ENCODE measurements at regions not wholly inside any gene's neighbourhood (a gene's known extent, or its start where the extent isn't known, plus 50 kb on each side); places are given as distances from the start of the nearest gene placed in this dataset.
A peak's percentile ranks its signal among the peaks of the same experiment; 100 is the strongest.

DNA sequence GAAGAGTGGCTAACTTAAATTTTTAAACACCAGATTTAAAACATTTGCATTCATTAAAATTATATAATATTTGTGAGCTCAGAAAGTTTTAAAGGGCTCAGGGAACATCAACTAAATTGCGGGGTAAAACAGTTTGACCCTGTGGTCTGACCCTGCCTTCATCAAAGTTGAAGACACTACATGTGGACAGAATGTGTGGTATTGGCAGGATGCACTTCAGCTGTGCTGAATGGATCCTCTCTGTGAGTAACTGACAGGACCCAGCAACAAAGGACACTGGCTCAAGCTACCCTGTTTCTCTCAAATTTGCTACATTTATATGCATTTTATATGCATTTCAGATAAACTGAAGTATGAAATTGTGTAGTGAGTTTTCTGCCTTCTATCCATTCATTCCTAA lies 288.5 kb downstream of the ZNF608 start:
- no peak for DNase-seq

DNA sequence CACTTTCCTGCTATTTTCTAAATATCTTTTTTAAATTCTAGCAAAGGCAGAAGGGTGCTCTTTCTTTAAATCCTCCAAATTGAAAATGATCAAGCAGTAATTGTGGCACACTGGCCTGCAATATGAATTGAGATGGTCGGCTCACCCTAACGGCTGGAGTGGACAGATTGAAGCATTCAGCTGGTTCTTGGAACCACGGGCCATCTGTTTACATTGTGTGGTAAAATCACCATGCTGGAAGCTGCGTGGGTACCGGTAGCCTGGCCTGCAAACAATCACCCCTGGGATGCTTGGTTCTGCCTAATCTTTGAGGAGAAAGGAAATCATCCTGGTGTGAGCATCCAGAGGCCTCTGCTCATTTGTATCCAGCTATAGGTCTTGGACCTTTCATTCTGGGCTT lies 289.3 kb downstream of the ZNF608 start:
- DNase-seq: no peak

DNA sequence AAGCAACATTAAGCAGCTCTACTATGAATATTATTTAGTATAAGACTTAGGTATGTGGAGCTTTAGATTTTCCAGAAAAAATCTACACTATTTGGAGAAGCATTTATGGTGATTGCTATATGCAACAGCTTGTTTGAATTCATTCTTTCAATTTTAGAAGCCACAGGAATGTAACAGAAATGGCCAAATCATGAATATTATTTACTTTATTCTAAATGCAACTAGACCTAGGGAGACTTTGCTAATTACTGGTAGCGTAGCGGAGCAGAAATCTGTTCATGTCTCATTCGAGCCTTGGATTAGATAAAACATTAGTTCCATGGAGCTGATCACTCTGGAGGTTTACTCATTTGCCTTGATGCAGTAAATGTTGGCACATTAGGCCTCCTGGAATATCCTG lies 290.2 kb downstream of the ZNF608 start:
- no peak for DNase-seq

DNA sequence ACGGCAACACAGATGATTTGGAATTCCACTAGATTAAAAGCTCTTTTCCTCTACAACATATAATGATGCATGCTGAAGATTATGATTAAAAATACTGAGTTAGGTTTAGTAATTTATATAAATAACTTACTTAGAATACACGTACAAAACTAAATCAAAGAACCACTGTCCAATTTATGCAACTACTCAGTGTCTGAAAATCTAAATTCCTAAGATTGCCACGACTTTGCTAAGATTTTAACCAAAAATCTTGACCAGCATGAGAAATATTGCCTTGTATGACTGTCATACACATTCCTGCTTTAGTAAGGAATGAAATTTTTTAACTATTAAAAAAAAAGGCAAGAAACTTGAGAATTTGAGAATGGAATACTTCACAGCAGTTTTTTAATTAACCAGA lies 292.4 kb downstream of the ZNF608 start:
- no peak for DNase-seq

DNA sequence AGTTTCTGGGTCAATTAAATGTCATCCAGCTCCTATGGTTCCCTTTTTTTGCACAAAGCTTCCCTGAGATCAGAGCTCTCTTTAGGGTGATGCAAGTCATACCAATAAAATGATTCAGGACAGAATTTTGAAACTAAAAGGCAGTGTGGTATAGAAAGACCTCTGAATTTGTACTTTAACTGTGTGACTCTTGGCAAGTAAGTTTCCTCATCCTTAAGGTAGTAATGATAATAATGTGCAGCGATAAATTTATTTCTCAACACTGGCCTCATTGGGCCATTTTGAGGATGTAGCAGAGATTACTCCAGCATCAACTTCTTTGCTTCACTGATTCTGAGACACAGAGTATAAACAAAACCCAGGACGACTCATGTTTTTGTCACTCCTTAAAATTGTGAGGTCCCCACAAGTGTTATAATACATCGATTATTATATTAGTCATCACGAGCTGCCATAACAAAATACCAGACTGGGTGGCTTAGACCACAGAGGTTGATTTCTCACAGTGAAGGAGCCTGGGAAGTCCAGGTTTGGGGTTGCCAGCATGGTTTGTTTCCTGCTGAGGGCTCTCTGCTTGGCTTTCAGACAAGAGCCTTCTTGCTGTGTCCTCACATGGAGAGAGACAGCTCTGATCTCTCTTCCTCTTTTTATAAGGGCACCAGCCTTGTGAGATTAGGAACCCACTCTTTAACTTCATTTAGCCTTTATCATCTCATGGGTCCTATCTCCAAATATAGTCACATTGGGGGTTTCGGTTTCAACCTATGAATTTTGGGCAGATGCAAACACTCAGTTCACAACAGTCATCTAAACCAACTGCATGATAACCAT lies 293.0 kb downstream of the ZNF608 start:
- DNase-seq: peak; percentile 31

DNA sequence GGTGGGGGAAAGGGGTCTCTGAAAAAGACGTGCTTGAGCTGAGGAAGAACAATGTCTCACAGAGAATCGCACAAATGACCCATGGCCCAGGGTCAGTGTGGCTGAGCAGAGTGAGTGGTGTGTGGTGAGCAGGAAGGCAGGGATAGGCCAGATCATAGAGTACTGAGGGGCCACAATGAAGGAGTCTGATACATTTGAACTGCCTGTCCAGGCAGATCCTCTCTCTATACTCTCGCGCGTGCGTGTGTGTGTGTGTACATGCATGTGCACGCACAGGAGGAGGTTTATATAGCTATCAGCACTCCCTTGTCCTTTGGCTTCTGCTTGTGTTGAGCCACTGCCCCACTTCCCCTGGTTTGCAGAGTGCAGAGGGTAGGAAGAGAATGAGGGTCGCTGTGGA lies 294.0 kb downstream of the ZNF608 start:
- DNase-seq: no peak

DNA sequence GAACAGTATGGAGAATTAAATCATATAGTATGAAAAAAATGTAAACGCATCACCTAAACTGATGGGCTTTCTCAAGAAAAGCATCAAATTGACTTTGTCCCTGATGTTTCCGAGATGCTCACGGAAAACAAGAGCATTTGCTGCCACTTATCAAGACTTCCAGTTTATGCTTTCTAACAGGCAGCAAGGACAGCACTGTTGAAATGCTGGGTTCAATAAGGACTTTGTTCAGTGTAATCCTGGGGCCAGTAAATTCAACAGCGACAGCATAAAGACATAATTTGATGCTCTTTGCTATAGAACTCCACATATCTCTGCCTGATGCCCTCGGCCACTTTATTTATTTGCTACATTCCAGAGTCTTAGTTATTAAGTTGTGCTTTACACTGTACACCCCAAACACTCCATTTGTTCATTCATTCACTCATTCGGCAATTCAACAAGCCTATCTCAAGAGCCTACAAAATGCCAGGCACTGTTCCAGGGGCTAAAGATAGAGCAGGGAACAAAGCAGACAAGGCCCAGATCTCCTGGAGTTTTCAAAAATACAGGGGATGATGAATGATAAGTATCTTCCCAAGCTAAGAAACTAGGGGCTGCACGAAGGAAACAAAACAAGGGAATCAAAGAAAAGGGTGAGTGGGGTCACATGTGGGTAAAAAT lies 294.6 kb downstream of the ZNF608 start:
- no peak for DNase-seq

DNA sequence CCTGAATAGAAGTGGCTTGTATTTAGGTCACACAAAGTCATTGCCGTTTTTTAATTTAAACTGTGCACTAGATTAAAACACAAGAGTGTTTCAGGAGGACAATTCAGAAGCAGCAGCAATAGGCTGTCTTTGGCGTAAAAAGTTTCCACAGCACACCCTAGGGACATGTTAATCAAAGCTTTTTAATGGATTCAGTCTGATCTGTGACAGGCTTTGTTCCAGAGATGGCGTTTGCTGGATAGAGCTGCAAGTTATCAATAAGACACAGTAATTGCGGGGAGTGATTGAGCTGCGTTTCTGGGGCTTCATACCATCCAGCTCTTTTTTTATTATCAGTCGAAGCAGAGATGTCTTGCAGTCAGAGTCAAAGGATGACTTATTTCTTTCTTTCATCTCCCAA lies 300.3 kb downstream of the ZNF608 start:
- no peak for DNase-seq

DNA sequence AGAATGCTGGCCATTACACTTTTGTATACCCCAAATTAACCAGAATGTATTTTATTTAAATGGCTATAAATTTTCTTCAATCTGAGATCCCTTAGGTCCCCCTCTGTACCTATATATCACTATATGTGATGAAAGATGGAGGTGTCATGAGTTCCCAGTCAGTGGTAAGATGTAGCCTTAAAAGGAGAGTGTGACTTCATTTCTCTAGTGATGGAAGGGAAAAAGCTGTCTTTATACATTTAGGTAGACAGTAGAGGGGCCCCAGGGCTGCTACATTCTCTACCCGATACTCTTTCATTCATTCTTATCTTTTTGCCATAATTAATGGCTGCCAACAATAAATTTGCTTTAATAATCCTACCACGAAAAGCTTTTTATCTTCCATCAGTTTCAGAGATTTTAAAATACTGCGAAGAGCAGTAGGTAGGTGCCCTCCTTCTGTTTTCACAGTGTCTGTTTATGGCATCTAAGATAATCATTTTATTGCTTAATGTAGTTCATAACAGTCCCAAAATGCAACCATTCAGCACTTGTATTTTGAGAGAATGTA lies 301.3 kb downstream of the ZNF608 start:
- no peak for DNase-seq

DNA sequence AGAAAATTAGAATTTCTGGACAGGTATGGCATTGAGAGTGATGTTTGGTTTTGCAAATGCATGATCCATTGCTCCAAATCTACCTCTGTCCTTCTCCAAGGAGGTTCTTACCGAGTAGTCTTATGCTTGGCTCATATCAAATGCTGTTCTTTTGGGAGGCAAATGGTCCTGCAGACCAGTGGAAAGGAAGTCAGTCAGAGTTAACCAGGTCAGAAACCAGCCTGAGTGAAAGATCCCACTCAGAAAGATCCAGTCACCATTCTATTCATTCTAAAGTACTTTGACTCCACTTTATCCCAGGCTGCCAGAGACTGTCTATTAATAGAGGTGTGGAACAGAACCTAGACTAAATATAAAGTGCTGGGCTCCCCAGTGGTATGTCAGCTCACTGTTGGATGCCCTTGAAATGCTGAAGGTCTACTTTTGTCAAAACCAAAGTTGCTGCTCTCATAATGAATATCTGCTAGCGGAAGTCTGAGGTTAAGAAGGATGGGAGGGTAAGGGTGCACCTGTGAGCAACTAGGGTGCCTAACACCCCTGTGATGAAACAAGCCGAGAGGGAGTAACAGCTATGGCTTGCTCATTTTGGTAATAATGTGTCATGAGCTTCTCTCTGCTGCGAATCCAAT lies 302.2 kb downstream of the ZNF608 start:
- peak; percentile 68 for DNase-seq

DNA sequence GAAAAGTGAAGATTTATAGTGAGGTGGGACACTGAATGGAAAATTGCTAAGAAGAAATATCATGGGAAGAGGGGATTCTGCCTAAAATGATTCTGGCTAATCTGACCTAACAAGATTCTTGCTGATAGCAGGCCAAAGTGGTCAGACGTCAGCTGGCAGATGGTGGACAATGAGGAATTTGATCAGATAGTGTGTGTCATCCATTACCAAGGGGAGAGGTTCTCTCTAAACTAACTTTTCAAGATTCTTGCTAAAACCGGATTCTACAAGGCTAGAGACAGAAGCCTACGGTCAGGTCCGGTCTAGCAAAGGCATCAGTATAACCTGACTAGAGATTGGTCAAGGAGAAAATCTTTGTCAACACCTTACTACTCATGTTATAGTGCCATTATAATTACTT lies 306.0 kb downstream of the ZNF608 start:
- no peak for DNase-seq

DNA sequence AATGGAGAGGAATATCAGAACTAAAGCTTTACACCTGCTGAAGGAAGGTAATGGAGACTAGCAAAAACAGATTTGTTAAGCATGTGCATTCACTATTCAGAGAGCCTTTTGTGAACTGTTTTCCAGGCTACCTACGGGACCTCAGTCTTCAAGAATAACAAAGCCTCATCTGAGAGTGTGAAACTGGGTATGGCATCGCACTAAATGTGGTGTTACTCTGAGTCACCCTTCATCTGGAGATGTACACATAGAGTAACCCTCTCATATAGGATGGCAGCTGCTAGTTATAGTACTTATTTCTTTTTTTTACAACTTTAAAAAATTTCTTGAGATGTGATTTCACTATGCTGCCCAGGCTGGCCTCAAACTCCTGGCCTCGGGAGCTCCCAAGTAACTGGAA lies 306.8 kb downstream of the ZNF608 start:
- no peak for DNase-seq

DNA sequence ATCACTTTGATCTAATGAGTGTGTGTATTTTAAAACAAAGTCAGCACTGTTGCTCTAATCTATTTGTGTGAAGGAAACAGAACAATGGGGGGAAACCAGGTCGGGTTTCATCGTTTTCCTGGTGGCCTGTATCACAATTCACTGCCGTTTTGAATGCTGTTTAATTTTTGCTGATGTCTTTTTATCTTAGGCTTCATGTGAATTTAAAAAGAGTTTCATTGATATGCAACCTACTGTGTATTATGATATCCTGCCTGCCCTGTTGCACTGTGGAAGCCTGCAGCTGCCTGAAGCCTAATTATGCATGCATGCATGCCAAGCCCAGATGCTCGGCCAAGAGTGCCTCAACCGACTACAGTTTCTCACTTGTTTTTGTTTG lies 307.5 kb downstream of the ZNF608 start:
- DNase-seq: no peak

DNA sequence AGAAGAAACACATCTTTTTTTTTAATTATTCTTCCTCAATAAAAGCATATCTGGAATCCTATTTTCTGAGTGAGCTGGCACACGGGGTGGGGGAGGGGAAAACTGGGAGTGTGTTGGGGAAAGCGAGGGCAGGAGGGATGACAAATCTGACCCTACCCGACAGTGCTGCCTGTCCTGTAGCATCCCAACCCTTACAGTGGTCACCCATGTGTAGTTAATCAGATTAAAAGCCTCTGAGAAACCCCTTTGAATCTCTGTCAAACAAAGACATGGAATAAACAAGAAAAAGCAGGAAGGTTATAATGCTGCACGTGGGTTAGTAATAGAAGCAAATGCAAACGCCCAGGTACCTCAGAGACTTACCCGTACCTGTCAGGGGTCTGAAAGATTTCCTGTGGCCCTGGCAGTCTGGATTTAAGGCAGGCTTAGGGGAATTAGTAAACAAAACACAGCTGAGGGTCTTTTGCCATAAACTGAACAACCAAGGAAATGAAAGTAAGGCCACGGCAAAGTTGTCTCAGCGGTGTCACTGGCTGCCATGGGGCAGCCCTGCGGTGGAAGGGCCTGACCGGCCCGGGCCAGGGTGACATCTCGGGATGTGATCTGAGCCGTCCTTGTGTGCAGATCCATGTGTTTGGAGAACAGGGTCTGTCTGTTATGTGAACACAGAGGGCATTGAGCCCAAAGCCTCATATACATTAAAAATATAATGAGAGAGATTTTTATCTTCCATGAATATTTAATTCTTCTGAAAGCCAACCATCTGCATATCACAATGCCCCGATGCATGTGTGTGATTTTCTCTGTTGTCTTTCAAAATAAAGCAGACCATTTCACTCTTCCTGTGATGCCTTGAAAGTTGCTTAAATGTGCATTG lies 308.2 kb downstream of the ZNF608 start:
- DNase-seq: no peak

DNA sequence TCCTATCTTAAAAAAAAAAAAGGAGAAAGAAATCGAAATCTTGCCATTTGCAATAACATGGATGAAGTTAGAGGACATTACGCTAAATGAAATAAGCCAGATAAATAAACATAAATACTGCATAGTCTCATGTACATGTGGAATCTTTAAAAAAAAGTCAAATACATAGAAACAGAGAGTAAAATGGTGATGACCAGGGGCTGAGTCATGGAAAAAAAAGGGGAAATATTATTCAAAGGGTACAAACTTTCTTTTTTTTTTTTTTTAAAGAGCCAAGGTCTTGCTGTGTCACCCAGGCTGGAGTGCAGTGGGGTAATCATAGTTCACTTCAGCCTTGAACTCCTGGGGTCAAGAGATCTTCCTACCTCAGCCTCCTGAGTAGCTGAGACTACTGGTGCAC lies 310.1 kb downstream of the ZNF608 start:
- no peak for DNase-seq

DNA sequence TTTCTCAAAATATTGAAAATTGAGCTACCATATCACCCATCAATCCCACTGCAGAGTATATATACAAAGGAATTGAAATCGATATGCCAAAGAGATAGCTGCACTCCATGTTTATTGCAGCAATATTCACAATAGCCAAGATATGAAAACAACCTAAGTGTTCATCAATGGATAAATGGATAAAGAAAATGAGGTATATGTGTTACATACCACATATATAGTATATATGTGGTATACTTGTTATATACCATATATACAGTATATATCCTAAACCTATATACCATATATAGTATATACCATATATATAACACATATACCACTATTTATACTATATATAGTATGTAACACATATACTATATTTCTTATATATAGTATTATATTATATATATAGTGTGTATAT lies 313.3 kb downstream of the ZNF608 start:
- no peak for DNase-seq

DNA sequence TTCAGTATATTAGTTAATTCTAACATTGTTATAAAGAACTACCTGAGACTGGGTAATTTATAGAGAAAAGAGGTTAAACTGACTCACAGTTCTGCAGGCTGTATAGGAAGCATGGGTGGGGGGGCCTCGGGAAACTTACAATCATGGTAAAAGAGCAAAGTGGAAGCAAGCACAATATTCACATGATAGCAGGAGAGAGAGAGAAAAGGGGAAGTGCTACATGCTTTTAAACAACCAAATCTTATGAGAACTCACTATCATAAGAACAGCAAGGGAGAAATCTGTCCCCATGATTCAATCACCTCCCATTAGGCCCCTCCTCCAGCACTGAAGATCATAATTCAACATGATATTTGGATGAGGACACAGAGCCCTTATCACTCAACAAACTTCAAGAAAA lies 324.9 kb downstream of the ZNF608 start:
- no peak for DNase-seq

DNA sequence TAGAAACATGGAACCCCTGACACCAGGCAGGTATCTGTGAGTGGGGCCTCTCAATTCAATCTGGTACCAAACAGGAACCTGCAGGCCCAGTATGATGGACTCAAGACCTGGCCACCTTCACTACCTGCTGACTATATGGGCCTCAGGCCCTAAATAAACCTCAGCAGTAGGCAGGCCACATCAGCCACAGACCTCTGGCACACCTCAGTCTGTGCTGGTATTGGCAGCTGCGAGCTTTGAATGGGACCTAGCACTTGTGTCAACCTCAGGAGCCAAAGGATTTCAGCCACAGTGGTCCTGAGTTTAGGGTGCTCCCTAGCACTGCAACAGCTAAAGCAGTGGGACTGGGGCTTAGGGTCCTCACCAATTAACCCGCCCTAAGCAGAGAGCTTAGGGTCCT lies 325.5 kb downstream of the ZNF608 start:
- DNase-seq: no peak

DNA sequence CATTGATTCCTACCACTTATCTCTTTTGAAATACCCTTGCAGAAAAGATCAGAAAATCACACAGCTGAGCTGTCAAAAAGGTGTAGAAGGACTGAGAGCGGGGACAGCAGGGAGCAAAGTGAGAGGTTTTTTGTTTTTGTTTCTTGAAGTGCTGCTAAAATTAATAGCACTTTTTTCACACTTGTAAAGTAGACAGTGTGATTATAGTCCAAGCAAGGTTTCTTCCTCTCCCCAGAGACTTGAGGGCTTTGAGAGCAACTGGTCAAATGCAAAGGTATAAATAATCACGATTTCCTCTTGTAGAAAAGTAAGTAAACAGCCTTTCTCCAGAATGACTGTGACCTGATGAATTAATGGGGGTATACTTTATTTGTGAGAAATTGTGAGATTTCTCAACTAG lies 326.9 kb downstream of the ZNF608 start:
- DNase-seq: no peak

DNA sequence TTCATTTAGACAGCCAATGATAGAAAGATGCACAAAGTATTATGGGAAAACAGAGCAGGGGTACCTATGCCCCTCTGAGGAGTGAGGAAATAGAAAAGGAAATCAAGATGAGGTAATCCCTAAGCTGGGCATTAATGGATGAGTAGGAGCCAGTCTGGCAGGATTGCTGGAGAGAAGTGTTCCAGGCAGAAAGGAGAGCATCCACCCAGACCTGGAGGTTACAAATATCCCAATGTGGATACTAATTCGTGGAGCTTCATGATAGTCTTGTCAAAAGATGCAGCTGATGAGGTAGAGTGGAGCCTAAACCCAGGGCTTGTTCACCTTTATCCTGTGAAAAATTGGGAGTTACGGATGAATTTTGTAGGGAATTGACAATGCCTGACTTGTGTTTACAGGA lies 328.0 kb downstream of the ZNF608 start:
- no peak for DNase-seq

DNA sequence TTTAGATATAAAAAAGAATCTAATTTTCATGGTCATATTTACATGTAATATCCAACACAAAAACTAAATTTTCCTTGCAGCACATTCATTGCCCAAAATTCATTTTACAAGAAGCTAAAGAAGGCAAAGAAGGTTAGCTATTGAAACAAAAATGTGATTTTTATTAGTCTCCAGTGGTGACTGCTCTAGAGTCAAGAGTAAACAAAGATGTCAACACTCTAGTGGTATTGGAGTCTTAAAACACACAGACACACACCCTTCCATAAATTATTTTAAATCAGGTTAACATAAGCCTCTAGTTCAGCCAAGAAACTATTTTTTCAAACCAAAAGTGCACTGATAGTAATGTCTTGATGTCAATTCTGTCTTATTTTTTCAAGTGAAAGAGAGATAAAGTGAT lies 329.2 kb downstream of the ZNF608 start:
- no peak for DNase-seq

DNA sequence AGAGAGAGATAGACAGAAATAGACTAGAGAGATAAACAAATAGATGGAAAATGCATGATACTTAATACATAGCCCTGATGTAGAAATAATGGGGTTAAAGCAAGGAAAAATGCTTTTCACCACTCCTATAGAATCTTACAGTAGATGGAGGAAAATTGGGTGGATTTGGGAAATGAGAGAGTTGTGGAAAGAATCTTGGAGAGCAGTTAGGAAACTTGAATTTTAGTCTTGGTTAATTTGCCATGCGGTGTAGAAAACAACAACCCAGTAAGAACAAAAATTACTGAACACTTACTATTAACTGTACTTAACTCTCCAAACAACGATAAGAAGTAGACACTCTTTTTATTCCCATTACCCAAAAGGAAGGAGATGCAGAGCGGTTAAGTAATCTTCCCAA lies 329.8 kb downstream of the ZNF608 start:
- no peak for DNase-seq

DNA sequence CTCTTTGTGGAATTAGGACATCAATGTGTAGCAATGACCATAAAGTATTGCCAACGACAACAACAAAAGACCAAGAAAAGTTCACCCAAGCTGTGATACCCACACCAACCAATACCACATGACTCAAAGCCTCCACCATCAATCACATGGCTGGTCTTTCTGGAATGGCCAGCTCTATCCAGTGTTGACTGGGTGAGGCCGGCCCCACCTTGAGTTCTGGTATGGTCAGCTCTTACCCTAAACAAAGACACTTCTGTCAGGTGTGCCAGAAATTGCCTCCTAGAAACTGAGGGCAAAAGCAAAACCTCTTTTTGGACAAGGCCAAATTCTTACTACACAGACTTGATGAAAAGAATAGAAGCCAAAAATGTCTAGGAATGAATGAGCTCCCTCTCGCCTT lies 331.5 kb downstream of the ZNF608 start:
- DNase-seq: no peak

Measured in activated CD4-positive, alpha-beta T cell treated with anti-CD3 and anti-CD28 coated beads, Interleukin-10, Interleukin-2, amounts not matched to agents 100 ng/mL and 50 ng/mL, durations not matched to agents 16 hours and 8 hours (primary cell).